Limb (tissue), 2 donors: ENCODE measurements at regions not wholly inside any gene's neighbourhood (a gene's known extent, or its start where the extent isn't known, plus 50 kb on each side); places are given as distances from the start of the nearest gene placed in this dataset.
"Not testable (repeated sequence)": the region's sequence is repeated elsewhere in the genome, so short reads cannot be mapped to it uniquely, and the experiment has no call there.

Experiments
- DNase-seq, 2 donors: peaks; one replicate each; pipeline ENCODE4 v3.0.0-alpha.2; 2016; ENCODE audit errors: extremely low spot score in 2 of 2

GRCh38 chr10:28137907-28138880 lies 139.3 kb upstream of the ODAD2 start:
- no peak for DNase-seq

- DNase-seq: no peak
Measured at GRCh38 chr10:28135258-28135657, 136.4 kb upstream of the ODAD2 start.

GRCh38 chr10:28130267-28130666 lies 131.4 kb upstream of the ODAD2 start:
- no peak for DNase-seq

- DNase-seq: no peak
Measured at GRCh38 chr10:28127881-28128280, 129.0 kb upstream of the ODAD2 start.

- peak in 1 of 2 donors; percentile 23 for DNase-seq
Measured at GRCh38 chr10:28125701-28126100, 126.8 kb upstream of the ODAD2 start.

- DNase-seq: no peak
Measured at GRCh38 chr10:28120795-28121194, 121.9 kb upstream of the ODAD2 start.

GRCh38 chr10:28120043-28120749 lies 121.3 kb upstream of the ODAD2 start:
- DNase-seq: no peak

GRCh38 chr10:28118985-28119628 lies 120.2 kb upstream of the ODAD2 start:
- DNase-seq: no peak

- DNase-seq: no peak
Measured at GRCh38 chr10:28113202-28113601, 114.3 kb upstream of the ODAD2 start.

- DNase-seq: no peak
Measured at GRCh38 chr10:28111712-28112111, 112.8 kb upstream of the ODAD2 start.

- no peak for DNase-seq
Measured at GRCh38 chr10:28105561-28105960, 106.7 kb upstream of the ODAD2 start.

GRCh38 chr10:28097633-28098032 lies 98.8 kb upstream of the ODAD2 start:
- no peak for DNase-seq

GRCh38 chr10:28095791-28096378 lies 97.0 kb upstream of the ODAD2 start:
- peak in 1 of 2 donors; percentile 41 for DNase-seq

GRCh38 chr10:28094121-28094520 lies 95.2 kb upstream of the ODAD2 start:
- no peak for DNase-seq

- no peak for DNase-seq
Measured at GRCh38 chr10:28091913-28092312, 93.0 kb upstream of the ODAD2 start.

- DNase-seq: no peak
Measured at GRCh38 chr10:28090506-28090905, 91.6 kb upstream of the ODAD2 start.

GRCh38 chr10:28089467-28089866 lies 90.6 kb upstream of the ODAD2 start:
- no peak for DNase-seq

GRCh38 chr10:28087661-28088351 lies 88.9 kb upstream of the ODAD2 start:
- no peak for DNase-seq

- not testable (repeated sequence) for DNase-seq
Measured at GRCh38 chr10:28085760-28086159, 86.9 kb upstream of the ODAD2 start.

GRCh38 chr10:28082885-28083284 lies 84.0 kb upstream of the ODAD2 start:
- DNase-seq: no peak

GRCh38 chr10:28082316-28082715 lies 83.4 kb upstream of the ODAD2 start:
- DNase-seq: no peak
